ENCODE measurements at regions not wholly inside any gene's neighbourhood (a gene's known extent, or its start where the extent isn't known, plus 50 kb on each side); places are given as distances from the start of the nearest gene placed in this dataset.
"Not testable (repeated sequence)": the region's sequence is repeated elsewhere in the genome, so short reads cannot be mapped to it uniquely, and the experiment has no call there.

- ATAC-seq (peak in 2 of 4 donors; percentile 42 to 51), DNase-seq (no peak)
- no peaks in the 10 kb centered on the region for H3K9me3 ChIP-seq
- H3K4me3 ChIP-seq, result no peak overlapping the region
- H3K27ac ChIP-seq, result no peak overlapping the region
- no peaks in the 10 kb centered on the region for H3K27me3 ChIP-seq (ENCODE audit: insufficient read depth in 3 of 3, low read length in 2 of 3)
- H3K4me1 ChIP-seq, result no peaks in the 10 kb centered on the region
- WGBS, 3 donors, result 9 to 11% (median 9%) methylated on average over 6 of the region's 6 CpGs
- intact Hi-C loops (cut with DNase I), result no loop called here
- H3K36me3 ChIP-seq (ENCODE audit: insufficient read depth in 1 of 2, low read depth in 1 of 2), result no peaks in the 10 kb centered on the region
- TF ChIP-seq CTCF (IDR thresholded peaks at IDR 0.05), result no peak
Measured at GRCh38 chr13:80901111-80901510, 560.2 kb upstream of the SPRY2 start.

GRCh38 chr13:80900561-80900960 is 559.6 kb upstream of the SPRY2 start:
- H3K36me3 ChIP-seq (ENCODE audit: insufficient read depth in 1 of 2, low read depth in 1 of 2), result no peaks in the 10 kb centered on the region
- no peaks in the 10 kb centered on the region for H3K27me3 ChIP-seq (ENCODE audit: insufficient read depth in 3 of 3, low read length in 2 of 3)
- no peaks in the 10 kb centered on the region for H3K9me3 ChIP-seq
- no peaks in the 10 kb centered on the region for H3K4me1 ChIP-seq
- intact Hi-C loops (cut with DNase I), result no loop called here
- peak in 1 of 4 donors; percentile 47 for ATAC-seq
- DNase-seq, result no peak
- TF ChIP-seq CTCF (IDR thresholded peaks at IDR 0.05), result no peak
- no peak overlapping the region for H3K27ac ChIP-seq
- no peak overlapping the region for H3K4me3 ChIP-seq

- H3K27ac ChIP-seq; ATAC-seq; H3K4me3 ChIP-seq; H3K9me3 ChIP-seq; DNase-seq; intact Hi-C loops (cut with DNase I); H3K4me1 ChIP-seq; H3K27me3 ChIP-seq (ENCODE audit: insufficient read depth in 3 of 3, low read length in 2 of 3); H3K36me3 ChIP-seq (ENCODE audit: insufficient read depth in 1 of 2, low read depth in 1 of 2): not testable (repeated sequence)
- 85 to 95% (median 87%) methylated on average over 4 of the region's 4 CpGs for WGBS, 3 donors
Measured at GRCh38 chr13:80897641-80898040, 556.7 kb upstream of the SPRY2 start.

GRCh38 chr13:80894917-80895316 is 554.0 kb upstream of the SPRY2 start:
- WGBS, 3 donors, result 30 to 43% (median 31%) methylated on average over 1 of the region's 1 CpG
- no peaks in the 10 kb centered on the region for H3K27me3 ChIP-seq (ENCODE audit: insufficient read depth in 3 of 3, low read length in 2 of 3)
- H3K27ac ChIP-seq, result no peak overlapping the region
- DNase-seq (no peak), ATAC-seq (no peak)
- no peak for TF ChIP-seq CTCF (IDR thresholded peaks at IDR 0.05)
- intact Hi-C loops (cut with DNase I), result no loop called here
- no peaks in the 10 kb centered on the region for H3K9me3 ChIP-seq
- no peaks in the 10 kb centered on the region for H3K4me1 ChIP-seq
- H3K36me3 ChIP-seq (ENCODE audit: insufficient read depth in 1 of 2, low read depth in 1 of 2), result no peaks in the 10 kb centered on the region
- no peak overlapping the region for H3K4me3 ChIP-seq

- Histone ChIP-seq H3K4me3 (no peak overlapping the region), H3K27me3 (ENCODE audit: insufficient read depth in 3 of 3, low read length in 2 of 3) (no peaks in the 10 kb centered on the region), H3K9me3 (no peaks in the 10 kb centered on the region), H3K4me1 (no peaks in the 10 kb centered on the region), H3K36me3 (ENCODE audit: insufficient read depth in 1 of 2, low read depth in 1 of 2) (no peaks in the 10 kb centered on the region), H3K27ac (no peak overlapping the region)
- DNase-seq (no peak), ATAC-seq (no peak)
- intact Hi-C loops (cut with DNase I), result no loop called here
- 89 to 98% (median 93%) methylated on average over 1 of the region's 1 CpG for WGBS, 3 donors
- no peak for TF ChIP-seq CTCF (IDR thresholded peaks at IDR 0.05)
Measured at GRCh38 chr13:80889829-80890228, 548.9 kb upstream of the SPRY2 start.
